Loucy (cell line): ENCODE measurements at regions not wholly inside any gene's neighbourhood (a gene's known extent, or its start where the extent isn't known, plus 50 kb on each side); places are given as distances from the start of the nearest gene placed in this dataset.

Source experiments
- CTCF ChIP-seq: fragments of 200-600 bp; sonication (generic); conservative IDR thresholded peaks from 2 replicates; pipeline ENCODE4 v1.5.1; 2014; ENCODE audit warnings: mild to moderate bottlenecking, antibody characterized with exemption, low read length
- EZH2phosphoT487 ChIP-seq: fragments of 200-600 bp; IDR thresholded peaks from 2 replicates; pipeline ENCODE4 v1.6.1; 2018; ENCODE audit warnings: antibody characterized with exemption, mild to moderate bottlenecking, moderate library complexity, borderline replicate concordance

GRCh38 chr4:148774134-148774533 is 331.9 kb upstream of the NR3C2 start:
- TF ChIP-seq CTCF (no peak), EZH2phosphoT487 (no peak)
